IMR-90 (cell line): ENCODE measurements at regions not wholly inside any gene's neighbourhood (a gene's known extent, or its start where the extent isn't known, plus 50 kb on each side); places are given as distances from the start of the nearest gene placed in this dataset.

Experiments used
- ATAC-seq: fragments of 200-7000 bp; cut with Tn5 transposase; 2 replicates; pipeline ENCODE4 v1.9.1; 2020; ENCODE audit warnings: low read depth, mild to moderate bottlenecking, moderate library complexity
- BruUV-seq: library from RNA; stranded (reverse); fragments of 400-500 nt; replicated peaks from 2 replicates; lab custom pipeline; 2021; lab: Mats Ljungman, UMichigan
- CTCF ChIA-PET: fragments of 300-600 bp; formaldehyde crosslinking; extraction: SDS; loops from one replicate; lab custom pipeline; 2021; ENCODE audit warnings: antibody characterized with exemption; lab: Yijun Ruan, JAX
- POLR2A ChIA-PET: fragments of 300-600 bp; sonication (Branson Sonifier 250); formaldehyde crosslinking; loops from one replicate; lab custom pipeline; 2022; ENCODE audit warnings: antibody characterized with exemption; ENCODE audit not compliant: unreplicated experiment; lab: Charles Lee
- DNase-seq: peaks from one replicate; pipeline ENCODE4 v3.0.0; 2013
- H2AFZ ChIP-seq: replicated peaks from 2 replicates; pipeline ENCODE3; 2013; ENCODE audit warnings: low read length, mild to moderate bottlenecking; ENCODE audit not compliant: poor library complexity
- H2AK5ac ChIP-seq: 2 replicates; pipeline ENCODE4 v1.6.1; 2013; ENCODE audit warnings: low read depth, low read length, inconsistent platforms
- H2AK9ac ChIP-seq: replicated peaks from 2 replicates; pipeline ENCODE3; 2013; ENCODE audit warnings: mild to moderate bottlenecking, low read depth, low read length, moderate library complexity; ENCODE audit not compliant: poor library complexity
- H2BK120ac ChIP-seq: 2 replicates; pipeline ENCODE4 v1.6.1; 2013; ENCODE audit warnings: low read depth, low read length, inconsistent platforms
- H2BK15ac ChIP-seq: 3 replicates; pipeline ENCODE4 v1.6.1; 2013; ENCODE audit warnings: low read depth, low read length, inconsistent platforms
- H2BK20ac ChIP-seq: 2 replicates; pipeline ENCODE4 v1.6.1; 2013; ENCODE audit warnings: low read depth, mild to moderate bottlenecking, inconsistent platforms, low read length, moderate library complexity
- H2BK5ac ChIP-seq: 2 replicates; pipeline ENCODE4 v1.6.1; 2013; ENCODE audit warnings: mild to moderate bottlenecking, low read depth, low read length, inconsistent platforms; ENCODE audit not compliant: poor library complexity, severe bottlenecking
- H3K14ac ChIP-seq: replicated peaks from 2 replicates; pipeline ENCODE4 v1.6.1; 2013; ENCODE audit warnings: low read depth, low read length, inconsistent platforms
- H3K18ac ChIP-seq: 2 replicates; pipeline ENCODE4 v1.6.1; 2013; ENCODE audit warnings: low read depth, low read length, control low read depth
- H3K23ac ChIP-seq: 2 replicates; pipeline ENCODE4 v1.6.1; 2013; ENCODE audit warnings: low read depth, low read length, inconsistent platforms
- H3K27ac ChIP-seq: 2 replicates; pipeline ENCODE4 v1.5.1; 2013; ENCODE audit warnings: mild to moderate bottlenecking, control low read depth, low read length; ENCODE audit not compliant: insufficient read depth
- H3K27me3 ChIP-seq: 2 replicates; pipeline ENCODE4 v1.6.1; 2013; ENCODE audit warnings: low read length; ENCODE audit not compliant: control insufficient read depth, insufficient read depth
- H3K36me3 ChIP-seq: 2 replicates; pipeline ENCODE4 v1.6.1; 2013; ENCODE audit warnings: low read length, mixed read lengths; ENCODE audit not compliant: control insufficient read depth, insufficient read depth
- H3K4ac ChIP-seq: 2 replicates; pipeline ENCODE4 v1.6.1; 2013; ENCODE audit warnings: low read depth, low read length, inconsistent platforms
- H3K4me1 ChIP-seq: 2 replicates; pipeline ENCODE4 v1.6.1; 2013; ENCODE audit warnings: low read length, mixed read lengths; ENCODE audit not compliant: control insufficient read depth, insufficient read depth
- H3K4me2 ChIP-seq: 2 replicates; pipeline ENCODE4 v1.6.1; 2013; ENCODE audit warnings: low read depth, mild to moderate bottlenecking, control low read depth, low read length, moderate library complexity
- H3K4me3 ChIP-seq: 2 replicates; pipeline ENCODE4 v1.5.1; 2013; ENCODE audit warnings: low read depth, mild to moderate bottlenecking, control low read depth, low read length, moderate library complexity; ENCODE audit not compliant: insufficient read depth
- H3K56ac ChIP-seq: 2 replicates; pipeline ENCODE4 v1.6.1; 2013; ENCODE audit warnings: low read length, inconsistent platforms; ENCODE audit not compliant: insufficient read depth; ENCODE audit errors: extremely low read depth
- H3K79me1 ChIP-seq, 2 experiments: 2 replicates each; pipeline ENCODE4 v1.6.1; 2013; ENCODE audit warnings: low read length in 2 of 2, inconsistent platforms in 1 of 2, low read depth in 1 of 2
- H3K9ac ChIP-seq: 2 replicates; pipeline ENCODE4 v1.6.1; 2013; ENCODE audit warnings: low read depth, low read length, control low read depth
- H3K9me1 ChIP-seq: 2 replicates; pipeline ENCODE4 v1.6.1; 2013; ENCODE audit warnings: low read length, inconsistent platforms; ENCODE audit not compliant: insufficient read depth
- H3K9me3 ChIP-seq: 2 replicates; pipeline ENCODE4 v1.6.1; 2013; ENCODE audit warnings: low read length; ENCODE audit not compliant: control insufficient read depth, insufficient read depth
- H4K20me1 ChIP-seq: 2 replicates; pipeline ENCODE4 v1.6.1; 2013; ENCODE audit warnings: low read length, inconsistent platforms; ENCODE audit not compliant: insufficient read depth
- H4K5ac ChIP-seq: 2 replicates; pipeline ENCODE4 v1.6.1; 2013; ENCODE audit warnings: mild to moderate bottlenecking, low read depth, low read length, control low read depth
- H4K8ac ChIP-seq, 2 experiments: 2 replicates each; pipeline ENCODE4 v1.6.1; 2013; ENCODE audit warnings: low read depth in 2 of 2, low read length in 2 of 2, control low read depth in 1 of 2, inconsistent platforms in 1 of 2
- H4K91ac ChIP-seq: 2 replicates; pipeline ENCODE4 v1.6.1; 2013; ENCODE audit warnings: low read depth, low read length, inconsistent platforms; ENCODE audit not compliant: insufficient read depth
- CEBPB ChIP-seq: IDR thresholded peaks from 2 replicates; pipeline ENCODE4 v1.6.1; 2012; ENCODE audit warnings: low read depth, low read length, improper control_type of control experiment
- CHD1 ChIP-seq: IDR thresholded peaks from 2 replicates; pipeline ENCODE4 v1.6.1; 2012; ENCODE audit warnings: low read depth, low read length, improper control_type of control experiment
- MAFK ChIP-seq: IDR thresholded peaks from 2 replicates; pipeline ENCODE4 v1.6.1; 2012; ENCODE audit warnings: low read depth, low read length, improper control_type of control experiment
- NFE2L2 ChIP-seq: fragments of 150-350 bp; IDR thresholded peaks from 2 replicates; pipeline ENCODE4 v1.6.1; 2016; ENCODE audit warnings: low read depth, mild to moderate bottlenecking, low read length
- POLR2A ChIP-seq: IDR thresholded peaks from 2 replicates; pipeline ENCODE4 v1.6.1; 2012; ENCODE audit warnings: mild to moderate bottlenecking, low read depth, low read length
- RCOR1 ChIP-seq: IDR thresholded peaks from 2 replicates; pipeline ENCODE4 v1.6.1; 2012; ENCODE audit warnings: mild to moderate bottlenecking, low read length, improper control_type of control experiment; ENCODE audit not compliant: insufficient replicate concordance
- RFX5 ChIP-seq: IDR thresholded peaks from 2 replicates; pipeline ENCODE4 v1.8.0; 2012; ENCODE audit warnings: low read depth, mild to moderate bottlenecking, low read length, moderate library complexity
- SMC3 ChIP-seq: fragments of 150-350 bp; IDR thresholded peaks from 2 replicates; pipeline ENCODE4 v1.6.1; 2016; ENCODE audit warnings: low read depth, mild to moderate bottlenecking, antibody characterized with exemption, low read length, moderate library complexity
- USF2 ChIP-seq: fragments of 150-350 bp; IDR thresholded peaks from 2 replicates; pipeline ENCODE4 v1.6.1; 2017; ENCODE audit warnings: mild to moderate bottlenecking, antibody characterized with exemption, low read length, low read depth
- WGBS, 2 experiments: methylation state at CpG; one replicate each; pipeline versions ENCODE4 v1.1.5 to v1.1.7; 2013; ENCODE audit warnings: missing lambda C conversion rate in 2 of 2; ENCODE audit not compliant: insufficient read length in 1 of 2; ENCODE audit errors: extremely low coverage in 2 of 2; 5-methylcytosine and 5-hydroxymethylcytosine counted together
- dilution Hi-C: fragments of 300-500 bp; cut with HindIII; formaldehyde crosslinking; loops from one replicate; pipeline ENCODE4 v1.14.3; 2018; ENCODE audit warnings: low sequenced_read_pairs; ENCODE audit not compliant: unreplicated experiment
- in situ Hi-C: fragments of 300-500 bp; cut with MboI; formaldehyde crosslinking; loops from 3 replicates; pipeline ENCODE4 v1.14.3; 2019; ENCODE audit warnings: low sequenced_read_pairs, inconsistent platforms, mixed read lengths
- intact Hi-C: fragments of 100-400 bp; cut with micrococcal nuclease; formaldehyde crosslinking; loops from 2 replicates; pipeline ENCODE4 v1.10.0; 2022
- TF ChIP-seq, protein P1 (sequence below): fragments of 150-350 bp; IDR thresholded peaks from 2 replicates; pipeline ENCODE4 v1.6.1; 2016; ENCODE audit warnings: low read depth, mild to moderate bottlenecking, low read length, moderate library complexity, borderline replicate concordance

- Histone ChIP-seq H3K18ac (no peak overlapping the region), H3K23ac (no peak overlapping the region), H3K27ac (no peak overlapping the region), H2BK5ac (no peak overlapping the region), H3K9me3 (no peaks in the 10 kb centered on the region; the same call in 1 of the 2 replicates), H2BK20ac (no peak overlapping the region), H3K79me1 (no peaks in the 10 kb centered on the region), H2AK5ac (no peak overlapping the region), H2AK9ac (no peak overlapping the region), H3K9me1 (no peaks in the 10 kb centered on the region), H3K4ac (no peak overlapping the region), H3K4me2 (no peak overlapping the region; the same call in 1 of the 2 replicates), H3K14ac (no peak overlapping the region), H3K36me3 (no peaks in the 10 kb centered on the region), H3K56ac (no peak overlapping the region), H3K27me3 (peaks cover 48% of the 10 kb centered on the region), H2BK120ac (no peak overlapping the region), H3K9ac (no peak overlapping the region), H4K5ac (no peak overlapping the region), H2AFZ (no peak overlapping the region), H3K4me1 (peaks cover 1% of the 10 kb centered on the region; the same call in 1 of the 2 replicates), H4K91ac (no peak overlapping the region), H4K20me1 (no peaks in the 10 kb centered on the region), H2BK15ac (no peak overlapping the region), H3K4me3 (no peak overlapping the region), H4K8ac (no peak overlapping the region)
- DNase-seq (no peak), ATAC-seq (no peak)
- TF ChIP-seq MAFK (no peak), RCOR1 (no peak), CEBPB (no peak), NFE2L2 (no peak), POLR2A (no peak), USF2 (no peak), CHD1 (no peak), RFX5 (no peak), SMC3 (no peak)
- TF ChIP-seq, protein P1, sequence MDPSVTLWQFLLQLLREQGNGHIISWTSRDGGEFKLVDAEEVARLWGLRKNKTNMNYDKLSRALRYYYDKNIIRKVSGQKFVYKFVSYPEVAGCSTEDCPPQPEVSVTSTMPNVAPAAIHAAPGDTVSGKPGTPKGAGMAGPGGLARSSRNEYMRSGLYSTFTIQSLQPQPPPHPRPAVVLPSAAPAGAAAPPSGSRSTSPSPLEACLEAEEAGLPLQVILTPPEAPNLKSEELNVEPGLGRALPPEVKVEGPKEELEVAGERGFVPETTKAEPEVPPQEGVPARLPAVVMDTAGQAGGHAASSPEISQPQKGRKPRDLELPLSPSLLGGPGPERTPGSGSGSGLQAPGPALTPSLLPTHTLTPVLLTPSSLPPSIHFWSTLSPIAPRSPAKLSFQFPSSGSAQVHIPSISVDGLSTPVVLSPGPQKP, result no peak
- WGBS, 2 experiments, result 49% methylated on average over 8 of the region's 13 CpGs; no CpG with 5 or more reads in 1 of the 2 experiments
- dilution Hi-C loops, result no loop called here
- intact Hi-C loops, result no loop called here
- POLR2A ChIA-PET, result no interaction called here
- CTCF ChIA-PET, result no interaction called here
- no TSS peak for BruUV-seq
- in situ Hi-C loops, result no loop called here
Measured at GRCh38 chr1:229148041-229148671, 122.8 kb upstream of the RAB4A start.
